ENCODE measurements at regions not wholly inside any gene's neighbourhood (a gene's known extent, or its start where the extent isn't known, plus 50 kb on each side); places are given as distances from the start of the nearest gene placed in this dataset.

DNA sequence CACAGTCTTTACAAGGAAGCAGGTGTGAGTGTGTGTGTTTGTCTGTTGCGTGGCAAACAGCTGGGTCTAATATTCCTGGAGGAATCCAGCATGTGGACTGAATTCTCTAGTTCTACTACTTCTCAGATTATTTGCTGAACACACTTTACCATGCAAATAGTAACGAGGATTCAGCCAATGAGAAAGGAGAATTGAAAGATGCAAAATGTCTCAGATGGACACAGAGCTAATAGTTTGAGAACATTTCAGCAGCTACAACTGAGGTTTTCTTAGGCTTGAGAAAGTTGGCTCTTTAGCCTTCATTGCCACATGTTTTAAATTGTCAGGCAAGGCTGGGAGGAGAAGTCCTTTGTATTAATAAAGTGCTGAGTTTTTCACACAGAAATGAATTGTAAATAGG lies 568.0 kb upstream of the MDFIC2 start:
- H3K27ac Mint-ChIP-seq: no peak overlapping the region

GRCh38 chr3:70876154-70876553 lies 563.7 kb upstream of the MDFIC2 start:
- H3K4me1 Mint-ChIP-seq (ENCODE audit: low read depth): no peaks in the 10 kb centered on the region
- H3K27me3 Mint-ChIP-seq: no peaks in the 10 kb centered on the region
- H3K9me3 Mint-ChIP-seq (ENCODE audit: low read depth): peaks cover 23% of the 10 kb centered on the region
- H3K27ac Mint-ChIP-seq: no peak overlapping the region
- no peak for DNase-seq (ENCODE audit: low spot score, unreplicated experiment)
- TF ChIP-seq, protein P1, sequence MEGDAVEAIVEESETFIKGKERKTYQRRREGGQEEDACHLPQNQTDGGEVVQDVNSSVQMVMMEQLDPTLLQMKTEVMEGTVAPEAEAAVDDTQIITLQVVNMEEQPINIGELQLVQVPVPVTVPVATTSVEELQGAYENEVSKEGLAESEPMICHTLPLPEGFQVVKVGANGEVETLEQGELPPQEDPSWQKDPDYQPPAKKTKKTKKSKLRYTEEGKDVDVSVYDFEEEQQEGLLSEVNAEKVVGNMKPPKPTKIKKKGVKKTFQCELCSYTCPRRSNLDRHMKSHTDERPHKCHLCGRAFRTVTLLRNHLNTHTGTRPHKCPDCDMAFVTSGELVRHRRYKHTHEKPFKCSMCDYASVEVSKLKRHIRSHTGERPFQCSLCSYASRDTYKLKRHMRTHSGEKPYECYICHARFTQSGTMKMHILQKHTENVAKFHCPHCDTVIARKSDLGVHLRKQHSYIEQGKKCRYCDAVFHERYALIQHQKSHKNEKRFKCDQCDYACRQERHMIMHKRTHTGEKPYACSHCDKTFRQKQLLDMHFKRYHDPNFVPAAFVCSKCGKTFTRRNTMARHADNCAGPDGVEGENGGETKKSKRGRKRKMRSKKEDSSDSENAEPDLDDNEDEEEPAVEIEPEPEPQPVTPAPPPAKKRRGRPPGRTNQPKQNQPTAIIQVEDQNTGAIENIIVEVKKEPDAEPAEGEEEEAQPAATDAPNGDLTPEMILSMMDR (IDR thresholded peaks at IDR 0.05; ENCODE audit: unreplicated experiment): no peak
- no peaks in the 10 kb centered on the region for H3K36me3 Mint-ChIP-seq (ENCODE audit: insufficient read depth)
- no peak overlapping the region for H3K4me3 Mint-ChIP-seq (ENCODE audit: low read depth)

More for the DNA sequence above, 568.0 kb upstream of the MDFIC2 start:
- Mint-ChIP-seq H3K9me3 (ENCODE audit: low read depth) (peaks cover 12% of the 10 kb centered on the region), H3K4me3 (ENCODE audit: low read depth) (no peak overlapping the region), H3K4me1 (ENCODE audit: low read depth) (no peaks in the 10 kb centered on the region), H3K36me3 (ENCODE audit: insufficient read depth) (no peaks in the 10 kb centered on the region), H3K27me3 (no peaks in the 10 kb centered on the region)
- DNase-seq (ENCODE audit: low spot score, unreplicated experiment): no peak
- TF ChIP-seq, protein P1 (IDR thresholded peaks at IDR 0.05; ENCODE audit: unreplicated experiment): no peak

DNA sequence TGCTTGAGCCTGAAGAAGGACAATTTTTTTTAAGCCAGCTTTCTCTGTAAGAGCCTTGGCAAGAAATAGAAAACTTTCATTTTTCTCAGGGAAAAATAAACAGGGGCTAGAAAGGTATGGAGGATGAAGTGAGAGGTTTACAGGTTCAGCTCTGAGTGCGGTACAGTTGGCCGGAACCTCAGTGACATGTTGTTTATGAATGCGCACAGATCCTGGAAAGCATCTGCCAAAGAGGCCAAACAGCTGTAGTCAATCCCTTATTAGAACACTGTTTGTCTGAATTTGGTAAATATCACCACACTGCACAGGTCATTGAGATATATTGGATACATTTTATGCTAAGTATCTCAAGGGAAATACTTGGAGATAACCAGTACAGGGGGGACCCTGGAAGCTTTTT lies 561.8 kb upstream of the MDFIC2 start:
- Mint-ChIP-seq H3K4me1 (ENCODE audit: low read depth) (no peaks in the 10 kb centered on the region), H3K27ac (no peak overlapping the region)
- TF ChIP-seq, protein P1 (IDR thresholded peaks at IDR 0.05; ENCODE audit: unreplicated experiment): no peak

GRCh38 chr3:70873686-70874085 lies 561.2 kb upstream of the MDFIC2 start:
- Mint-ChIP-seq H3K4me1 (ENCODE audit: low read depth) (no peaks in the 10 kb centered on the region), H3K27ac (no peak overlapping the region), H3K27me3 (no peaks in the 10 kb centered on the region), H3K9me3 (ENCODE audit: low read depth) (peaks cover 33% of the 10 kb centered on the region), H3K4me3 (ENCODE audit: low read depth) (no peak overlapping the region), H3K36me3 (ENCODE audit: insufficient read depth) (no peaks in the 10 kb centered on the region)
- TF ChIP-seq, protein P1 (IDR thresholded peaks at IDR 0.05; ENCODE audit: unreplicated experiment): no peak
- DNase-seq (ENCODE audit: low spot score, unreplicated experiment): no peak

More for the DNA sequence above, 561.8 kb upstream of the MDFIC2 start:
- no peak for DNase-seq (ENCODE audit: low spot score, unreplicated experiment)
- H3K9me3 Mint-ChIP-seq (ENCODE audit: low read depth): peaks cover 31% of the 10 kb centered on the region
- no peaks in the 10 kb centered on the region for H3K36me3 Mint-ChIP-seq (ENCODE audit: insufficient read depth)
- H3K4me3 Mint-ChIP-seq (ENCODE audit: low read depth): no peak overlapping the region
- H3K27me3 Mint-ChIP-seq: no peaks in the 10 kb centered on the region

GRCh38 chr3:70871909-70872656 lies 559.6 kb upstream of the MDFIC2 start:
- no peak overlapping the region for H3K4me3 Mint-ChIP-seq (ENCODE audit: low read depth)
- no peak for DNase-seq (ENCODE audit: low spot score, unreplicated experiment)
- H3K27ac Mint-ChIP-seq: no peak overlapping the region
- H3K27me3 Mint-ChIP-seq: no peaks in the 10 kb centered on the region
- H3K36me3 Mint-ChIP-seq (ENCODE audit: insufficient read depth): no peaks in the 10 kb centered on the region
- H3K9me3 Mint-ChIP-seq (ENCODE audit: low read depth): peaks cover 29% of the 10 kb centered on the region
- no peaks in the 10 kb centered on the region for H3K4me1 Mint-ChIP-seq (ENCODE audit: low read depth)
- TF ChIP-seq, protein P1 (IDR thresholded peaks at IDR 0.05; ENCODE audit: unreplicated experiment): no peak
